HG03103 (cell line): ENCODE measurements at regions not wholly inside any gene's neighbourhood (a gene's known extent, or its start where the extent isn't known, plus 50 kb on each side); places are given as distances from the start of the nearest gene placed in this dataset.

Experiments
- ATAC-seq: cut with Tn5 transposase; IDR thresholded peaks from one replicate; pipeline ENCODE4 v1.9.1; 2021; ENCODE audit warnings: low read depth; ENCODE audit not compliant: unreplicated experiment

DNA sequence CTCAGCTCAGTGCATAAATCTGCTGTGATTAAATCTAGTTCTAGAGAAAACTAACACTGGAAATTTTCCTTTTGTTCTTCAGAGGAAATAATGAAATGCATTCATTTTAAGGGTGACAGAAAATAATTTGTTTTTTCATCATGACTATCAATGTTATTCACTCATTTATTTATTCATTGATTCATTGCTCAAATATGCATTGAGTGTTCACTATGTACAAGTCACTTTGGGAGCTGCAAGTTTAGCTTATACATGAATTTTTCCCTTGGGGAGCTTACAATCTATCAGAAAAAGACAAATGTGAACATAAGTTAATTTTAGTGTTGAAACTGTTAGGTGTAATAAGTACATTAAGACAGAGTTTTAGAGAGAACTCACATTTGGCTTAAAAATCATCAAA is 897.8 kb downstream of the CENPC start:
- ATAC-seq, result no peak

- ATAC-seq, result no peak
Measured at GRCh38 chr4:66640233-66640990, 904.9 kb downstream of the CENPC start.

- ATAC-seq, result no peak
Measured at GRCh38 chr4:66639361-66639760, 905.9 kb downstream of the CENPC start.

- ATAC-seq, result no peak
Measured at GRCh38 chr4:66636349-66636748, 909.0 kb downstream of the CENPC start.

DNA sequence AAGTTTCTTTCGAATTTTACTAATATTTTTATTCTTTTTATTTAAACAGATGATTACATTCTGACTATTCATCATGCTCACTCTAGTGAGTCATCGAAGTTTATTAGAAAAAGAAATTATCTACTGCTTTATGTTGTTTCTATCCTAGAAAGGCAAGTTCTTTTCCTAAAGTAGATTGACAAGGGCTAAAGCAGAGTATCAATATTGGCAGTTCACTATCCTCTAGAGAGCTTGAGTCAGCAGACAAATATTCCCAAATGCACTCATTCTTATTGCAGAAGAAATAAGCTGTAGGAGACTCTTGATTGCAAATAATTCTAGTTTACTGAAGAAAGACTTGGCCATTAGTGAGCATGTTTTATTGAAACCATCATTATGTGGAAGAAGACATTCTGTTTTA is 911.8 kb downstream of the CENPC start:
- no peak for ATAC-seq

DNA sequence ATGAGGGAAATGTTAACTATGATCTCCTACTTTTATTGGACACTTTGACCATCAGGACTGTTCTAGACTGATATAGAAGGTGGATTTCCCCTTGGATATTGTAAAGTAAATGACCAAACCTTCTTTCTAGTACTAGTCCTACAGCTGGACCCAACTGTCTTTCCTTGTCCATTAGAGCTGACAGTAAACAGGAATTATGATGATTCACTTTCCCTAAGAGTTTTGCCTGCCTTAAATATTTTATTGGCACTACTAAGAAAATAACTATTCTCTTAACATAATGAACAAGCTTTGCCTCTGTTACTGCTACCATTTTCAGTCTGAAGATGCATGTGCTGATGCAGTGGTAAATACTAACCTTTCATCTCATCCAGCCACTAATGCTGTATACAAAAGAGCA is 915.4 kb downstream of the CENPC start:
- ATAC-seq, result no peak

- ATAC-seq, result no peak
Measured at GRCh38 chr4:66628146-66628545, 917.2 kb downstream of the CENPC start.

- no peak for ATAC-seq
Measured at GRCh38 chr4:66625480-66625879, 919.8 kb downstream of the CENPC start.

GRCh38 chr4:66613591-66613990 is 931.7 kb downstream of the CENPC start:
- no peak for ATAC-seq

DNA sequence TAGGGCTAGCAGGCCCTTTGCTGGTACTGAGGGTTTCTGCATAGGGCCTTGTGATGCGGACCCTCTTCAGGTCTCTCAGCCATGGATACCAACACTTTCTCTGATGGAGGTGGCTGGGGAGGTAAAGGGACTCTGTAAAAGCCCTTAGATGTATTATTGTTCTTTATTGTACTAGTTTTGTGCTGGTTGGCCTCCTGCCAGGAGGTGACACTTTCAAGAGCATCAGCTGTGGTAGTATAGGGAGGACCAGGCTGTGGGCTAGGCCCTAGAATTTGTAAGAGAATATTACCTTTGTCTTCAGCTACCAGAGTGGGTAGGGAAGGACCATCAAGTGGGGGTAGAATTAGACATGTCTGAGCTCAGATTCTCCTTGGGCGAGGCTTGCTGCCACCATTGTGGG is 936.3 kb downstream of the CENPC start:
- no peak for ATAC-seq

DNA sequence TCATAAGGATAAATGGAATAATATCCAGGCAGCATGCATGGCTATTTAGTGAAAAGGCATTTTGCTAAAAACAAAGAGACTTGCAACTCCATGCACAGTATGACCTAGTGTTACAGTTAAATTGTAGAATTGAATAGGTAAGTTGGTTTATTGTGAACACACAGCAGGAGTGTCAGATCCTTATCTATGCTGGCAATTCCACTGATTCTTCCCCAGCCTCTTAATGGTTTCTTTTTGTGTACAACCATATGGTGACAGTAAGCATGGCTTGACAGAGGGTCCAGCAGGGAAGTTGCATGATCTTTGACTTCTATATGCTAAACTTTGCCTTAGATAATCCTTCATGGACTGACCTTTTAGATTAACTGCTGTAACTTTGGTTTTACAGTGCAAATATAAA is 936.6 kb upstream of the EPHA5 start:
- no peak for ATAC-seq

- no peak for ATAC-seq
Measured at GRCh38 chr4:66606215-66606614, 935.9 kb upstream of the EPHA5 start.

GRCh38 chr4:66604192-66604591 is 933.9 kb upstream of the EPHA5 start:
- no peak for ATAC-seq

- no peak for ATAC-seq
Measured at GRCh38 chr4:66602622-66603021, 932.3 kb upstream of the EPHA5 start.

- no peak for ATAC-seq
Measured at GRCh38 chr4:66591968-66592367, 921.7 kb upstream of the EPHA5 start.

DNA sequence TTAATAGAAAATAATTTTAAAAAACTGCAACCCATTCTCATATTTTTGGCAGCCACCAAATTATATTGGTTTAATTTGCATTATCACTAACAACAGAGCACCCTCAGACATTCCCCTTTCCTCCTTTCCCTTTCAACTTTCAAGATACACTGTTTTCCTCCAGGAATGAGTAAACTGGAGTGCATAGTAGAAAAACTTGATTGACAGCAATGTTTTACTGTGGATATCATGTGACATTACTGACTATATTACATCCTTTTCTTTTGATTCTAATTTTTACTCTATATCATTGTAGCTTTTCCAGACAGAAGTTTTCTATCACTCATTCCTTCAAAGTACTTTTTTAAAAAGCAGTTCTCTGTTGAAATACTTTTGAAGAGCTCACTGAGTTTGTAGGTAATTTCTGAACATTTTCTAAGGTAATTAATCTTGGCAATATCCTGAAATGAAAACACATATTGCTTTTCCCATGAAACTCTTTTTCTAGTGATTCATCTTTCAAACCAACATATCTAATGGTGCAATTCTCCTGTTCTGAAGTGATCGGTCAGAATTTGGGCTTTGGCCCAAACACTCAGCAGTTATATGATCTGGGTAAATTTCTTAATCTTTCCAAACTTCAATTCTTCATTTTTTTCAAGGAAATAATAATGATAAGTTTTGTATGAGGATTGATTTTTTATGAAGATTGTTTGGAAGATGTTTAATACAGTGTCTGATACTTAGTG is 920.4 kb upstream of the EPHA5 start:
- ATAC-seq, result no peak

DNA sequence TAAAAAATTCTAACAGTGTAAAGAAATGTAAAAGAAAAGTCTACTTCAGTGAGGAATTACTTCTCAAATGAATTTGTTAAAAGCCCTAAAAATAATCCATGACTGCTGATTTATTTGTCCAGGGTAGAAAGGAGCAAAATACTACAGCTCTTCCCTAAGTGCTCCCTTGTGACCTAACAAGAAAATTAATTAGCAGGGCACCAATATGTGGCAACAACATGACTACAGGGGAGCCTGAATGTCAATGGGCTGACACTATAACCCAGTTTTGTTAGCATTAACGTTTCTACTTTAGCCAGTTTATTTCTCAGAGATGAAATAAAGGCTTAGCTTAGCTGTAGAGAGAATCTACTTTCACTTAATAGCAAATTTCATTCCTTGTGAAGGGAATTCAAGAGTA is 918.9 kb upstream of the EPHA5 start:
- ATAC-seq, result no peak

GRCh38 chr4:66585767-66586166 is 915.5 kb upstream of the EPHA5 start:
- ATAC-seq, result no peak

GRCh38 chr4:66577922-66578321 is 907.6 kb upstream of the EPHA5 start:
- no peak for ATAC-seq

GRCh38 chr4:66575008-66575696 is 904.9 kb upstream of the EPHA5 start:
- ATAC-seq, result no peak

DNA sequence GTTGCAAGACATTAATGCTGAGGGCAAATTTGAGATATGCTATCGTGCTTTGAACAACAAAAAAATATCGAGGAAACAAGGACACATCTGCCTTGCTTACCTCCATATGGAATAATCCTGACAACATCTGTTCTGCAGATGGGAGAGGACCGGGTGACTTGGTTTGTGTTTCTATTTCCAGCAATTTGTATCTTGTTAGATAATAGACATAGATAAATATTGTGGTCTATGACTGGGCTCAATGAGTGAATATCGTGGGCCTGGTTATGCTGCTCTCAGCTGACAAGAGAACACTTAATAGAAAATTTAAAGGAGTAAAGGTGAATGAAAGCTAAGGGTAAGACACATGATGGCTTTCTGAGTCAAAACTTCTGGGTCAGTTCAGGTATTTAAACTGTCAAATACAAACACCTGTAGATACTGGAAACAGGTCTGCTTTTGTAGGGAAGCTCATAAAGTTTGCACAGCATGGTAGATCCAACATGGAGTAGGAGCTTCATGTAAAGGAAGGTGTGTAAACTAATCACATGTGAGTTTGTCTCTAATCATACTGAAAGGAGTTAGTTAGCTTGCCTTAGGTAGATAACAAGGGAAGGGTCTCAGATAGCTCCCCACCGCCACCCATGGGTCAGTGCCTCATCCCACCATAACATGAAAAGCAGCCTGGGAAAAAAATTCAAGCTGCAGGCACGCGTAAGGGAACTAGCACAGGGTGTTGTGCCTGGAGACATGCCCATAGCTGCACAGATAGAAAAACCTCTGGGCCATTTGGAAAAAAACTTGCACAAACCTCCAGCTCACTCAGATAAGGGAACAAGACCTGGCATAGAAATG is 904.1 kb upstream of the EPHA5 start:
- ATAC-seq, result no peak
